Mesenchymal stem cell (in vitro differentiated cells and primary cell): ENCODE measurements at regions not wholly inside any gene's neighbourhood (a gene's known extent, or its start where the extent isn't known, plus 50 kb on each side); places are given as distances from the start of the nearest gene placed in this dataset.

Experiments
- DNase-seq: peaks from one replicate; pipeline ENCODE4 v3.0.0-alpha.2; 2013
- H2AFZ ChIP-seq: one replicate; pipeline ENCODE4 v1.6.1; 2013; ENCODE audit warnings: low read depth, mild to moderate bottlenecking, control low read depth, inconsistent platforms, low read length, moderate library complexity
- H2AK5ac ChIP-seq: 2 replicates; pipeline ENCODE4 v1.6.1; 2013; ENCODE audit warnings: low read length, moderate library complexity, mild to moderate bottlenecking, inconsistent platforms; ENCODE audit not compliant: severe bottlenecking
- H2BK120ac ChIP-seq: one replicate; pipeline ENCODE4 v1.6.1; 2013; ENCODE audit warnings: low read depth, mild to moderate bottlenecking, inconsistent platforms, low read length, moderate library complexity
- H2BK12ac ChIP-seq, 2 experiments: one replicate each; pipeline ENCODE4 v1.6.1; 2013; ENCODE audit warnings: inconsistent platforms in 2 of 2, low read length in 2 of 2, mild to moderate bottlenecking in 2 of 2, moderate library complexity in 2 of 2, control low read depth in 1 of 2
- H2BK15ac ChIP-seq: one replicate; pipeline ENCODE4 v1.6.1; 2013; ENCODE audit warnings: mild to moderate bottlenecking, low read depth, inconsistent platforms; ENCODE audit not compliant: poor library complexity, severe bottlenecking
- H2BK5ac ChIP-seq: 2 replicates; pipeline ENCODE4 v1.6.1; 2013; ENCODE audit warnings: low read depth, mild to moderate bottlenecking, low read length, control low read depth, inconsistent platforms; ENCODE audit not compliant: poor library complexity, severe bottlenecking
- H3K14ac ChIP-seq, 2 experiments: one replicate each; pipeline ENCODE4 v1.6.1; 2013; ENCODE audit warnings: inconsistent platforms in 2 of 2, low read length in 2 of 2, control low read depth in 1 of 2, mild to moderate bottlenecking in 1 of 2, moderate library complexity in 1 of 2
- H3K18ac ChIP-seq, 2 experiments: one replicate each; pipeline ENCODE4 v1.6.1; 2013; ENCODE audit warnings: inconsistent platforms in 2 of 2, low read length in 2 of 2, control low read depth in 1 of 2, low read depth in 1 of 2, mild to moderate bottlenecking in 1 of 2
- H3K23ac ChIP-seq, 2 experiments: one replicate each; pipeline ENCODE4 v1.6.1; 2013; ENCODE audit warnings: inconsistent platforms in 2 of 2, low read length in 2 of 2, mild to moderate bottlenecking in 2 of 2, moderate library complexity in 2 of 2, control low read depth in 1 of 2
- H3K27ac ChIP-seq: 2 replicates; pipeline ENCODE4 v1.5.1; 2013; ENCODE audit warnings: mild to moderate bottlenecking, moderate library complexity, low read length, control low read depth, inconsistent platforms; ENCODE audit not compliant: poor library complexity, severe bottlenecking
- H3K27me3 ChIP-seq, 2 experiments: 2 replicates each; pipeline versions ENCODE4 v1.6.1 to v1.7.0; 2013; ENCODE audit warnings: low read length in 2 of 2, mild to moderate bottlenecking in 2 of 2, moderate library complexity in 2 of 2, control low read depth in 1 of 2, inconsistent platforms in 1 of 2; ENCODE audit not compliant: control insufficient read depth in 1 of 2, insufficient read depth in 1 of 2
- H3K36me3 ChIP-seq, 2 experiments: 2 replicates each; pipeline versions ENCODE4 v1.6.1 to v1.7.0; 2013; ENCODE audit warnings: low read length in 2 of 2, control low read depth in 1 of 2, inconsistent platforms in 1 of 2, low read depth in 1 of 2, mild to moderate bottlenecking in 1 of 2; ENCODE audit not compliant: insufficient read depth in 2 of 2, control insufficient read depth in 1 of 2
- H3K4ac ChIP-seq, 2 experiments: one replicate each; pipeline ENCODE4 v1.6.1; 2013; ENCODE audit warnings: inconsistent platforms in 2 of 2, low read length in 2 of 2, mild to moderate bottlenecking in 2 of 2, moderate library complexity in 2 of 2, control low read depth in 1 of 2, low read depth in 1 of 2
- H3K4me1 ChIP-seq: 2 replicates; pipeline ENCODE4 v1.6.1; 2013; ENCODE audit warnings: low read depth, low read length, control low read depth; ENCODE audit not compliant: control insufficient read depth, insufficient read depth
- H3K4me2 ChIP-seq: 2 replicates; pipeline ENCODE4 v1.6.1; 2013; ENCODE audit warnings: low read length, mild to moderate bottlenecking, inconsistent platforms; ENCODE audit not compliant: poor library complexity, severe bottlenecking
- H3K4me3 ChIP-seq, 2 experiments: 2 replicates each; pipeline versions ENCODE4 v1.5.1 to v1.7.0; 2013; ENCODE audit warnings: low read length in 2 of 2, mild to moderate bottlenecking in 2 of 2, control low read depth in 1 of 2, low read depth in 1 of 2; ENCODE audit not compliant: insufficient read depth in 1 of 2
- H3K79me1 ChIP-seq: replicated peaks from 2 replicates; pipeline ENCODE4 v1.6.1; 2013; ENCODE audit warnings: mild to moderate bottlenecking, control low read depth, low read length, inconsistent platforms; ENCODE audit not compliant: poor library complexity, severe bottlenecking
- H3K9ac ChIP-seq: 2 replicates; pipeline ENCODE4 v1.7.0; 2013; ENCODE audit warnings: mild to moderate bottlenecking, low read length, moderate library complexity
- H3K9me3 ChIP-seq: 2 replicates; pipeline ENCODE4 v1.7.0; 2013; ENCODE audit warnings: mild to moderate bottlenecking, low read length; ENCODE audit not compliant: control insufficient read depth
- H4K8ac ChIP-seq: one replicate; pipeline ENCODE4 v1.6.1; 2013; ENCODE audit warnings: inconsistent platforms, mild to moderate bottlenecking, low read length, moderate library complexity
- H4K91ac ChIP-seq: one replicate; pipeline ENCODE4 v1.6.1; 2013; ENCODE audit warnings: mild to moderate bottlenecking, low read length, inconsistent platforms
- WGBS: methylation state at CpG from one replicate; pipeline ENCODE4 v1.1.7; 2013; ENCODE audit warnings: mixed read lengths; 5-methylcytosine and 5-hydroxymethylcytosine counted together

DNA sequence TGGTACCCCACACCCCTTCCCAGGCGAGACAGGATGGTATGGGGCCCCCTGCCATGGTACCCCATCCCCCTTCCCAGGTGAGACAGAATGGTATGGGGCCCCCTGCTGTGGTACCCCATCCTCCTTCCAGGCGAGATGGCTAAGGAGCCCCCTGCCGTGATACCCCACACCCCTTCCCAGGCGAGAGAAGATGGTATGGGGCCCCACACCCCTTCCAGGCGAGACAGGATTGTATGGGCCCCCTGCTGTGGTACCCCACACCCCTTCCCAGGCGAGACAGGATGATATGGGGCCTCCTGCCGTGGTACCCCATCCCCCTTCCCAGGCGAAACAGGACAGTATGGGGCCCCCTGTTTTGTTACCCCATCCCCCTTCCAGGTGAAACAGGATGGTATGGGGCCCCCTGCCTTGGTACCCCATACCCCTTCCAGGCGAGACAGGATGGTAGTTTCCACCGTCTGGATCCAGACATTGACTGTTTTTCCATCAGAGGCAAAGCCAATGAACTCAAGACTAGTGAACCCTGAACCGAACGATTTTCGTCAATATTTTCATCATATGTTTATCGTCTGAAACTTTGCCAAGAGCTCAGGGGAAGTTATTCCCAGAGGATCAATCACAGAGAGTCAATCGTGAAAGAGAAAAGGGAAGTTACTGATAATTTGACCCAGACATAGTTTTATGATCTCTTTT, 75.0 kb downstream of the MYCN start:
- Histone ChIP-seq H4K8ac (no peak overlapping the region), H3K14ac (no peak overlapping the region), H3K36me3 (no peaks in the 10 kb centered on the region), H2BK120ac (no peak overlapping the region), H3K4ac (no peak overlapping the region), H2AK5ac (no peak overlapping the region), H3K4me3 (no peak overlapping the region), H3K18ac (no peak overlapping the region), H2BK15ac (no peak overlapping the region), H2BK5ac (no peak overlapping the region), H2AFZ (no peak overlapping the region), H3K9me3 (no peaks in the 10 kb centered on the region), H3K4me2 (no peak overlapping the region), H3K27ac (no peak overlapping the region), H4K91ac (no peak overlapping the region), H3K23ac (no peak overlapping the region), H2BK12ac (no peak overlapping the region), H3K9ac (no peak overlapping the region), H3K4me1 (no peaks in the 10 kb centered on the region), H3K79me1 (no peaks in the 10 kb centered on the region), H3K27me3 (peaks cover 0 to 29% of the 10 kb centered on the region in 2 experiments)
- DNase-seq = no peak
- 78% methylated on average over 14 of the region's 15 CpGs for WGBS

DNA sequence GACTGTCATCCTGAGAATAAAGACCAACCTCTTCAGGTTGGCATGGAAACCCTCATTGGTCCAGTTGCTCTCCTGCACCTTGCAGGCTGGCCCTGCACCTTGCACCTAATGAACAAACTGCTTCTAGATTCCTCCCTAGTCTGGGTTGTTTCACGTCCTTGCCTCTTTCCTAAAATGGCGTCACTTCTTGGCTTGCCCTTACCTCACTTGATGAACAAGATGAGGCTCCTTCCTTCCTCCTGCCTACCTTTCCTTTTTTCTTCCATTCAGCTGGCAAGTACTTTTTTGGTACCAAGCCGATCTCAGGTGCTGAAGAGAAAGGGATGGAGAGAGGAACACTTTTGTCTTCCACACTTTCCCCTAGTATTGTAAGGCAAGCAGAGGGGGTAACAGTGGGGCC, 74.5 kb downstream of the MYCN start:
- Histone ChIP-seq H3K4me2 (no peak overlapping the region), H3K14ac (no peak overlapping the region), H3K27me3 (peaks cover 0 to 27% of the 10 kb centered on the region in 2 experiments), H3K4ac (no peak overlapping the region), H3K9me3 (no peaks in the 10 kb centered on the region), H3K27ac (no peak overlapping the region), H3K79me1 (no peaks in the 10 kb centered on the region), H2BK5ac (no peak overlapping the region), H4K8ac (no peak overlapping the region), H2AFZ (no peak overlapping the region), H4K91ac (no peak overlapping the region), H3K18ac (no peak overlapping the region), H2BK12ac (no peak overlapping the region), H3K4me1 (no peaks in the 10 kb centered on the region), H3K23ac (no peak overlapping the region), H3K4me3 (no peak overlapping the region), H3K9ac (no peak overlapping the region), H2AK5ac (no peak overlapping the region), H2BK120ac (no peak overlapping the region), H2BK15ac (no peak overlapping the region), H3K36me3 (no peaks in the 10 kb centered on the region)
- no peak for DNase-seq
- WGBS = 94% methylated on average over 3 of the region's 3 CpGs

DNA sequence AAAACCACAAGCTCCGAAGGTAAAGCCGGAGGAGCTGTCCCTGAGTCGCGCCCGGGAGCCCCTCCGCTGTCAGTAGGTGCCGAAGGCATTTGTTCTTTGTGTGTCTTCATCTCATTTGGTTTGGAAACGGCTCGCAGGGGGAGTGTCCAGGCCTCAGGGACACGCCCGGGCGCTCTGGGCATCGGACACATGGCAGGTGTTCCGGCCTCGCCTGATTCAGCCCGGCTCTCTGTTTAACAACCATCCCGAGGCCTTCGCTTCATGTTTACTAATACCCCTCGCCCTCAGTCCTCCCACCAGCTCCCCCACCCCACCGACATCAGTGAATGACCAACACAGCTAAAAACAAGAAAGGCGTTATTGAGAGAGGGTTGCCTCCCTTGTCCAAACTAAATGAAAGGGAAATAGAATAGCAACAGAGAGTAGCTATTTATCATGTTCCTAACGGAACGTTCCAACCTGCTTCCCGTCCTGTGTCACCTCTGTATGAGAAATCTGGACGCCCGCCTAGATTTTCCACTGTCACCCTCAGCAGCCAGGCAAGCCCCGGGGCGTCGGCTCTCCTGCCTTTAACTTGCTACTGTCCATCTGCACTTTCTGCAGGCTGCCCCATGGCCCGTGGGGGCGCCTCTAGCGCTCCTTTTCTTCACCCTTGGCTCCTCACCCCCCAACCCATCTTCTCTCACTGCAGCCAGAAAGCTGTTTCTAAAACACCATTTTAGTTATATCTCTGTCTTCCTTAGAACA, 73.9 kb downstream of the MYCN start:
- WGBS = 76% methylated on average over 32 of the region's 32 CpGs

DNA sequence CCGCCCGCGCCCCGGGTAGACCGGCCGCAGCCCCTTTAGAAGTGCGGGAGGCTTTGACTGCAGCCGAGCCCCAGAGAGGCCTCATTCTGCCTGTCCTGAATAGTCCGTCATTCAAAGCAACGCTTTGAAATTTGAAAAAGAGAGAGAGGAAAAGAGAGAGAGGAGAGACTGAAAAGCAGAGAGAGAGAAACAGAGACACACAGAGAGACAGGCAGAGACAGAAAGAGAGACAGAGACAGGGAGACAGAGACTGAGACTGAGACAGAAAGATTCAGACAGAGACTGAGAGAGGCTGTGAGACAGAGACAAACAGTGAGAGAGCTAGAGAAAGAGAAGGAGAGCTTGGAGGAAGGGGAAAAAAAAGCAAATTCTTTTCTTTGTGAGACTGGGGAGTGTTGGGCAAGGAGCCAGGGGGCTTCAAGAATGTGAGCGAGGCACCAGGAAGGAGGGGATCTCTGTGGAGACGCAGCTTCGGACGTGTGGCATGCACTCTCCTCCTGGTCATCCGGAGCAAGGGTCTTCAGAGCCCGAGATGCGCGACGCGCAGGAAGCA, 73.1 kb downstream of the MYCN start:
- H3K4me1 ChIP-seq = no peaks in the 10 kb centered on the region
- no peak overlapping the region for H2BK12ac ChIP-seq
- H2AK5ac ChIP-seq = no peak overlapping the region
- WGBS = 58% methylated on average over 20 of the region's 20 CpGs
- H2AFZ ChIP-seq = no peak overlapping the region
- H4K8ac ChIP-seq = no peak overlapping the region
- no peak overlapping the region for H3K4ac ChIP-seq
- H4K91ac ChIP-seq = no peak overlapping the region
- no peak overlapping the region for H2BK15ac ChIP-seq
- no peak overlapping the region for H3K4me3 ChIP-seq
- H3K18ac ChIP-seq = no peak overlapping the region
- DNase-seq = no peak
- H3K4me2 ChIP-seq = no peak overlapping the region
- H3K9ac ChIP-seq = no peak overlapping the region
- H3K14ac ChIP-seq = no peak overlapping the region
- no peaks in the 10 kb centered on the region for H3K36me3 ChIP-seq
- H3K9me3 ChIP-seq = no peaks in the 10 kb centered on the region
- no peak overlapping the region for H3K23ac ChIP-seq
- H2BK120ac ChIP-seq = no peak overlapping the region
- no peaks in the 10 kb centered on the region for H3K79me1 ChIP-seq
- H3K27me3 ChIP-seq = peaks cover 0 to 27% of the 10 kb centered on the region in 2 experiments
- no peak overlapping the region for H3K27ac ChIP-seq
- H2BK5ac ChIP-seq = no peak overlapping the region

More for the DNA sequence above, 73.9 kb downstream of the MYCN start:
- H2BK5ac ChIP-seq = no peak overlapping the region
- H3K36me3 ChIP-seq = no peaks in the 10 kb centered on the region
- H2BK15ac ChIP-seq = no peak overlapping the region
- no peaks in the 10 kb centered on the region for H3K9me3 ChIP-seq
- H4K8ac ChIP-seq = no peak overlapping the region
- H2BK12ac ChIP-seq = no peak overlapping the region
- H2AFZ ChIP-seq = no peak overlapping the region
- peaks cover 0 to 27% of the 10 kb centered on the region in 2 experiments for H3K27me3 ChIP-seq
- H3K4ac ChIP-seq = no peak overlapping the region
- no peak overlapping the region for H3K14ac ChIP-seq
- H3K18ac ChIP-seq = no peak overlapping the region
- no peak overlapping the region for H2BK120ac ChIP-seq
- H3K23ac ChIP-seq = no peak overlapping the region
- no peak overlapping the region for H4K91ac ChIP-seq
- no peaks in the 10 kb centered on the region for H3K79me1 ChIP-seq
- H3K9ac ChIP-seq = no peak overlapping the region
- H2AK5ac ChIP-seq = no peak overlapping the region
- no peak overlapping the region for H3K4me2 ChIP-seq
- H3K4me3 ChIP-seq = no peak overlapping the region
- H3K4me1 ChIP-seq = no peaks in the 10 kb centered on the region
- no peak for DNase-seq
- H3K27ac ChIP-seq = no peak overlapping the region
